ENCODE measurements at regions not wholly inside any gene's neighbourhood (a gene's known extent, or its start where the extent isn't known, plus 50 kb on each side); places are given as distances from the start of the nearest gene placed in this dataset.

DNA sequence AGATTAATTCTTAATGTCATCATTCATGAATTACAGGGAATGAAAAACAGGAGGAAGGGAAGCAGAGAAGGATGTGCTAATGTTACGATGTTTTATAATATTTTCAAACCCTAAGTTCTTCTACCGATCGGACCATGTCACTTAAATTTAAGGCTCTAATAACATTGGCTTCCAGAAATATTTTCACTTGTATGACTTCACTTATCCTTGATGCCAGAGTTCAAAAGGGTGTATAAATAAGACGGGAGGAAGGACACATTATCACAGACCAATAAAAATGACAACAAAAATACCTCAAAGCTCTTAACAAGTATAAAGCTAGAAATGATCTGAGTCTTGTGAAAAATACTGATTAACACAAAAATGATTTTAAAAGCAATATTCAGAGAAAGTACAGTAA is 370.4 kb upstream of the CITED2 start:
- Histone ChIP-seq H3K27me3 (no peaks in the 10 kb centered on the region), H3K27ac (no peak overlapping the region), H3K4me1 (peaks cover 0 to 20% (median 8%) of the 10 kb centered on the region in 3 donors), H3K4me3 (no peak overlapping the region), H3K9me3 (no peaks in the 10 kb centered on the region), H3K36me3 (no peaks in the 10 kb centered on the region)
- no peak for TF ChIP-seq POLR2A (IDR thresholded peaks at IDR 0.05)
- TF ChIP-seq, protein P1, sequence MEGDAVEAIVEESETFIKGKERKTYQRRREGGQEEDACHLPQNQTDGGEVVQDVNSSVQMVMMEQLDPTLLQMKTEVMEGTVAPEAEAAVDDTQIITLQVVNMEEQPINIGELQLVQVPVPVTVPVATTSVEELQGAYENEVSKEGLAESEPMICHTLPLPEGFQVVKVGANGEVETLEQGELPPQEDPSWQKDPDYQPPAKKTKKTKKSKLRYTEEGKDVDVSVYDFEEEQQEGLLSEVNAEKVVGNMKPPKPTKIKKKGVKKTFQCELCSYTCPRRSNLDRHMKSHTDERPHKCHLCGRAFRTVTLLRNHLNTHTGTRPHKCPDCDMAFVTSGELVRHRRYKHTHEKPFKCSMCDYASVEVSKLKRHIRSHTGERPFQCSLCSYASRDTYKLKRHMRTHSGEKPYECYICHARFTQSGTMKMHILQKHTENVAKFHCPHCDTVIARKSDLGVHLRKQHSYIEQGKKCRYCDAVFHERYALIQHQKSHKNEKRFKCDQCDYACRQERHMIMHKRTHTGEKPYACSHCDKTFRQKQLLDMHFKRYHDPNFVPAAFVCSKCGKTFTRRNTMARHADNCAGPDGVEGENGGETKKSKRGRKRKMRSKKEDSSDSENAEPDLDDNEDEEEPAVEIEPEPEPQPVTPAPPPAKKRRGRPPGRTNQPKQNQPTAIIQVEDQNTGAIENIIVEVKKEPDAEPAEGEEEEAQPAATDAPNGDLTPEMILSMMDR (IDR thresholded peaks at IDR 0.05) = no peak
- intact Hi-C loops (cut with DNase I) = no loop called here
- WGBS, 2 donors = 78 to 90% methylated on average over 4 of the region's 4 CpGs
- no peak for DNase-seq

DNA sequence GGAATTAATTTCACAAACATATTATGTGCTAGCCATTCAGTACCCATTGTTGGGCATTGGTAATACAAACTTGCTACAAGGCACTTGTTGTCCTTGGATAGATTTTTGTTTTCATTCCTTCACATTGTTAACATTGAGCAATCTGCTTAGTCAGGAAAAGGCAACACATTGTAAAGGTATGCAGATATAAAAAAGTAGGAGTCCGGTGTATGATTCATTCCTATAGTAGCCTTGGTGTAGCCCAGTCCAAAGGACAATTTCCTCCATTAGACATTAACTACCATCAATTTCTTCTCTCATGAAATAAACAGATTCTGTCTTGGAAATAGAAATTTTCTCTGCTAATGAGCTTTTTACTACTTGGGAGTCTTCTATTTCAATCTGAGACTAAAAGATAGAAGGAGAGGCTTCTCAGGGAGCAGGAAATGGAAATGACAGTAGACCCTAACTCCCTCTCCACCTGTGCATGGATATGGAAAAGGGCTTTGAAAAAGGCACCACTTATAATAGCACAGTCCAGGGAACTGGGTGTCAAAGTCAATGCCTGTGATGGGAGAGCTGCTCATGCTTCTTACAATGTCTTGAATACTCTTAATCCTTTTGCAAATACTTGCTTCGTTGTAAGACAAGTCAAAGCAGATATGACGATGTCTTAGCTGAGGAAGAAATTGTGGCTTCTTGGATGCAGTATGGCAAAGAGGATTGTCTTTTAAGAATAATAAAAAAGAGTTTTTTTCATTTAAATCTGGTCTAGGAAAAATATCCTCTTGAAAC is 369.4 kb upstream of the CITED2 start:
- no peak for TF ChIP-seq POLR2A (IDR thresholded peaks at IDR 0.05)
- TF ChIP-seq, protein P1 (IDR thresholded peaks at IDR 0.05) = no peak
- Histone ChIP-seq H3K4me3 (no peak overlapping the region), H3K27me3 (no peaks in the 10 kb centered on the region), H3K36me3 (no peaks in the 10 kb centered on the region), H3K4me1 (peaks cover 0 to 20% (median 8%) of the 10 kb centered on the region in 3 donors), H3K9me3 (no peaks in the 10 kb centered on the region), H3K27ac (peak overlapping the region in 2 of 4 donors; percentile 33 to 66)
- intact Hi-C loops (cut with DNase I) = no loop called here
- no peak for DNase-seq
- WGBS, 2 donors = 37 to 49% methylated on average over 3 of the region's 3 CpGs

DNA sequence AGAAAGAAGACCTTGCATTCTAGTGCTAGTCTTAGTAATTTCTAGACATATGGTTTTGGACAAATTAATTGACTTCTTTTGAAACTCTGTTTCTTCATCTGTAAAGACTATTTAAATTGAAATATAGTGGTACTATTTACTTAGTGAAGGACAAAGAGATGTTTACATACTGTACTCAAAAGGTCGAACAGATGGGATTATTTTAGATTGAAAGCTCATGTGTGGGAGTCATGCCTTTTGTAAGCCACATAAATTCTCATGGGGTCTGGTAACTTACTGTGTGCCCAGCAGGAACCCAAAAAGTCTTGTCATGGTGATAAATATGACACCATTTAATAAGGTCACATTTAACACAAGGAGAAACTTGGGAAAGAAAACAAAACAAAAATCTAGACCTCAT is 368.2 kb upstream of the CITED2 start:
- Histone ChIP-seq H3K4me3 (no peak overlapping the region), H3K4me1 (peaks cover 0 to 20% (median 8%) of the 10 kb centered on the region in 3 donors), H3K36me3 (no peaks in the 10 kb centered on the region), H3K27ac (no peak overlapping the region), H3K27me3 (no peaks in the 10 kb centered on the region), H3K9me3 (no peaks in the 10 kb centered on the region)
- 32 to 35% methylated on average over 1 of the region's 1 CpG for WGBS, 2 donors
- TF ChIP-seq POLR2A (IDR thresholded peaks at IDR 0.05) = no peak
- TF ChIP-seq, protein P1 (IDR thresholded peaks at IDR 0.05) = no peak
- intact Hi-C loops (cut with DNase I) = no loop called here
- DNase-seq = no peak

DNA sequence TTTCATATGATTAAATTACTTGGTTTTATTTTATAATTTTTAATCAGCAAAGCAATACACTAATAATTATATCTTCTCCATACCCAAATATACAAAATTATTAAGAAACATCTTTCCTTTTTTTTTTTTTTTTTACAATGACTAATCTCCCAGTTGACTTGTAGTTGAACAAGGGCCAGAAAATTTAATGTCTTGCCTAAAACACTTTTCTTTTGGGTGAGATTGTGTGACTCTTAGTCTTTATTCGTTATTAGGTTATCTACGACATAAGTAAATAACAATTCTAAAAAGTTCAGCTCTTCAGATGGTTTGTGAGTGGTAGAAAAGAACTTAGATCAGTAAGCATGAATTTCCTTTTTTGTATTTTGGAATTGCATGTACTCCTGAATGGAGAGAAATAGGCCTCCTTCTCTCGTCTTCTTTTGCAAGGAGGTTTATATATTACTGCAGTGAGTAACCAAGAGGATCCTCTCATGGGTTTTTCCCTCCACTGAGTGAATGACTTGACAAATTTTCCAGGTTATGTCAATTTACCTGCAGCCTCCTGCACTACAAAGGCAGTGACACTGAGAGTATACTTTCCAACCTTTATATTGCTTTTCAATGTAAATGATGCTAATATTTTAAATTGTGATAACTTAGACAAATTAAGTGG is 364.5 kb upstream of the CITED2 start:
- no peaks in the 10 kb centered on the region for H3K27me3 ChIP-seq
- intact Hi-C loops (cut with DNase I) = no loop called here
- H3K27ac ChIP-seq = no peak overlapping the region
- 75 to 85% methylated on average over 3 of the region's 3 CpGs for WGBS, 2 donors
- H3K4me1 ChIP-seq = peaks cover 0 to 12% (median 4%) of the 10 kb centered on the region in 3 donors
- no peak overlapping the region for H3K4me3 ChIP-seq
- DNase-seq = no peak
- H3K36me3 ChIP-seq = no peaks in the 10 kb centered on the region
- TF ChIP-seq, protein P1 (IDR thresholded peaks at IDR 0.05) = no peak
- TF ChIP-seq POLR2A (IDR thresholded peaks at IDR 0.05) = no peak
- no peaks in the 10 kb centered on the region for H3K9me3 ChIP-seq

DNA sequence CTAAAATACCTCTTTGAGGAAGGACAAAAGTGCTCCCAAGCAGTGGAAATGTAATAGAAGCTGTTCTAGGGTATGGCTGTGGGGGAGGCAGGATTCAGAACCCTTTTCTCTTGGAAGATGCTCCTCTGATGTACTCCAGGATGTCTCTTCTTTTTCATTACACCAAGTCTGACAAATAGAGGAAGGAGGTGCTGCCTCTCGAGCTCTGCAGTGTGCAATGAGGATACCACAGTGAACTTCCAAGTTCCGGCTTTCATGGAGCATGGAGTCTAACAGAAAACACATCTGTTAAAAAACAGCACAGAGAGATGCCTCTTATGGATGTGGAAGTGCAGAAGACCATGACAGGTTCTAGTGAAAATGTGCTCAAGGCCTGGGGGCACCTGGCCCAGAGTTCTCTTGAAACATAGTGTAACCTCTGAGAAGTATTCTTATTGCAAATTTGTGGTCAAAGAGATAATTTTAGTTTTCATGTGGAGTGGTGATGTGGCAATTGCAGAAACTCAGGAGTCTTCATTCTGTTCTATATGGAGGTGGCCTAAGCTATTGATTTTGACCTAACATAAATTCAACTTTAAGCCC is 362.0 kb upstream of the CITED2 start:
- Histone ChIP-seq H3K4me1 (peaks cover 0 to 17% (median 8%) of the 10 kb centered on the region in 3 donors), H3K27me3 (no peaks in the 10 kb centered on the region), H3K9me3 (no peaks in the 10 kb centered on the region), H3K27ac (no peak overlapping the region), H3K4me3 (no peak overlapping the region), H3K36me3 (no peaks in the 10 kb centered on the region)
- no peak for TF ChIP-seq POLR2A (IDR thresholded peaks at IDR 0.05)
- TF ChIP-seq, protein P1 (IDR thresholded peaks at IDR 0.05) = no peak
- 74 to 88% methylated on average over 1 to 2 of the region's 2 CpGs for WGBS, 2 donors
- intact Hi-C loops (cut with DNase I) = no loop called here
- no peak for DNase-seq
